RPMI8226 (cell line): ENCODE measurements at regions not wholly inside any gene's neighbourhood (a gene's known extent, or its start where the extent isn't known, plus 50 kb on each side); places are given as distances from the start of the nearest gene placed in this dataset.

Source experiments
- DNase-seq: peaks from one replicate; pipeline ENCODE4 v3.0.0-alpha.2; 2015

- DNase-seq, result no peak
These were observed 67.5 kb upstream of the CCNG1 start for GRCh38 chr5:163369776-163370385.

GRCh38 chr5:163373436-163374084 lies 63.8 kb upstream of the CCNG1 start:
- no peak for DNase-seq

- no peak for DNase-seq
These were observed 59.4 kb upstream of the CCNG1 start for GRCh38 chr5:163377982-163378381.

- no peak for DNase-seq
These were observed 57.9 kb upstream of the CCNG1 start for GRCh38 chr5:163379298-163380155.

- DNase-seq, result no peak
These were observed 55.6 kb upstream of the CCNG1 start for GRCh38 chr5:163381832-163382231.

- no peak for DNase-seq
These were observed 53.6 kb upstream of the CCNG1 start for GRCh38 chr5:163383754-163384153.

- DNase-seq, result no peak
These were observed 52.7 kb upstream of the CCNG1 start for GRCh38 chr5:163384669-163385068.

GRCh38 chr5:163385271-163385670 lies 52.1 kb upstream of the CCNG1 start:
- no peak for DNase-seq

- DNase-seq, result no peak
These were observed 51.6 kb upstream of the CCNG1 start for GRCh38 chr5:163385824-163386223.

GRCh38 chr5:163386352-163386751 lies 51.0 kb upstream of the CCNG1 start:
- no peak for DNase-seq

GRCh38 chr5:163387589-163388343 lies 49.6 kb upstream of the CCNG1 start:
- DNase-seq, result no peak
